HEK293T (cell line): ENCODE measurements at regions not wholly inside any gene's neighbourhood (a gene's known extent, or its start where the extent isn't known, plus 50 kb on each side); places are given as distances from the start of the nearest gene placed in this dataset.

Experiments used
- BHLHE40 ChIP-seq: fragments of 450-650 bp; IDR thresholded peaks from 2 replicates; pipeline ENCODE4 v1.6.1; 2016; ENCODE audit warnings: mild to moderate bottlenecking, moderate library complexity, borderline replicate concordance
- FOXK2 ChIP-seq: fragments of 450-650 bp; IDR thresholded peaks from 2 replicates; pipeline ENCODE4 v1.6.1; 2016; ENCODE audit warnings: mild to moderate bottlenecking
- TARDBP ChIP-seq: fragments of 450-650 bp; IDR thresholded peaks from 2 replicates; pipeline ENCODE4 v1.6.1; 2016

GRCh38 chr1:239893127-239893731 lies 198.5 kb upstream of the FMN2 start:
- TF ChIP-seq BHLHE40 = no peak
- TF ChIP-seq FOXK2 = no peak
- no peak for TF ChIP-seq TARDBP
